NCI-H345 treated with DMSO at 0.1 percent for 48 hours (cell line): ENCODE measurements at regions not wholly inside any gene's neighbourhood (a gene's known extent, or its start where the extent isn't known, plus 50 kb on each side); places are given as distances from the start of the nearest gene placed in this dataset.

Source experiments
- DNase-seq: peaks from one replicate; lab custom pipeline; 2025; ENCODE audit not compliant: unreplicated experiment; lab: John Stamatoyannopoulos, UW

- DNase-seq, result no peak
These were observed 68.0 kb upstream of the RIOK3 start for GRCh38 chr18:23384778-23385736.

- no peak for DNase-seq
These were observed 66.8 kb upstream of the RIOK3 start for GRCh38 chr18:23386317-23386716.

GRCh38 chr18:23387265-23387664 lies 65.8 kb upstream of the RIOK3 start:
- peak; percentile 81 for DNase-seq

GRCh38 chr18:23388357-23388756 lies 64.7 kb upstream of the RIOK3 start:
- no peak for DNase-seq

- DNase-seq, result no peak
These were observed 61.9 kb upstream of the RIOK3 start for GRCh38 chr18:23391156-23391555.

GRCh38 chr18:23397907-23398306 lies 55.2 kb upstream of the RIOK3 start:
- DNase-seq, result no peak

- DNase-seq, result no peak
These were observed 54.7 kb upstream of the RIOK3 start for GRCh38 chr18:23398401-23398800.

- DNase-seq, result no peak
These were observed 54.0 kb upstream of the RIOK3 start for GRCh38 chr18:23399067-23399466.

GRCh38 chr18:23400918-23401317 lies 52.2 kb upstream of the RIOK3 start:
- DNase-seq, result no peak

GRCh38 chr18:23401400-23402347 lies 51.4 kb upstream of the RIOK3 start:
- DNase-seq, result no peak
